ENCODE measurements at regions not wholly inside any gene's neighbourhood (a gene's known extent, or its start where the extent isn't known, plus 50 kb on each side); places are given as distances from the start of the nearest gene placed in this dataset.

DNA sequence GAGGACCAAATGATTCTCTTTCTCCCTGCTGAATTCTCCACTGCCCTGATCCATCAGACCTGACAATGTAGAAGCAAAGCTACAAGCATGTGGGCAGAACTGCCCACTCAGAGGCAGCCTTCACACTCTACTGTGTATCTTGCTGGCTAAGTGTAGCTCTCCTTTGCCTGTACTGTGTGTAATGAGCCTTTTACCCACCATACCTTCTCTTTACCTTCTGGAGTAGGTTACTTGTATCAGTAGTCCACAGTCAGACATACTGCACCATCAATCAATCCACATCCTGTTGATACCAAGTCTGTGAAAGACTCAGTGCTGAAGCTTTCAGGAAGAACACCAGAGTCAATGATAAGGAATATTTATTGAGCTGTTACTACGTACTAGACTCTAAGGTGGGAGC is 440.7 kb upstream of the ARHGEF26 start:
- DNase-seq: no peak

DNA sequence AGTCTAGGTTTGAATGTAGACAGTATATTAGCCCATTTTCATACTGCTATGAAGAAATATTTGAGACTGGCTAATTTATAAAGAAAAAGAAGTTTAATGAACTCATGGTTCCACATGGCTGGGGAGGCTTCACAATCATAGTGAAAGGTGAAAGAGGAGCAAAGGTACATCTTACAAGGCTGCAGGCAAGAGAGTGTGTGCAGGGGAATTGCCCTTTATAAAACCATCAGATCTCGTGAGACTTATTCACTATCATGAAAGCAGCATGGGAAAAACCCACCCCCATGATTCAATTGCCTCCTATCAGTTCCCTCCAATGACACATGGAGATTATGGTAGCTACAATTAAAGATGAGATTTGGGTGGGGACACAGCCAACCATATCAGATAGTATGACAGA is 440.1 kb upstream of the ARHGEF26 start:
- DNase-seq: no peak

DNA sequence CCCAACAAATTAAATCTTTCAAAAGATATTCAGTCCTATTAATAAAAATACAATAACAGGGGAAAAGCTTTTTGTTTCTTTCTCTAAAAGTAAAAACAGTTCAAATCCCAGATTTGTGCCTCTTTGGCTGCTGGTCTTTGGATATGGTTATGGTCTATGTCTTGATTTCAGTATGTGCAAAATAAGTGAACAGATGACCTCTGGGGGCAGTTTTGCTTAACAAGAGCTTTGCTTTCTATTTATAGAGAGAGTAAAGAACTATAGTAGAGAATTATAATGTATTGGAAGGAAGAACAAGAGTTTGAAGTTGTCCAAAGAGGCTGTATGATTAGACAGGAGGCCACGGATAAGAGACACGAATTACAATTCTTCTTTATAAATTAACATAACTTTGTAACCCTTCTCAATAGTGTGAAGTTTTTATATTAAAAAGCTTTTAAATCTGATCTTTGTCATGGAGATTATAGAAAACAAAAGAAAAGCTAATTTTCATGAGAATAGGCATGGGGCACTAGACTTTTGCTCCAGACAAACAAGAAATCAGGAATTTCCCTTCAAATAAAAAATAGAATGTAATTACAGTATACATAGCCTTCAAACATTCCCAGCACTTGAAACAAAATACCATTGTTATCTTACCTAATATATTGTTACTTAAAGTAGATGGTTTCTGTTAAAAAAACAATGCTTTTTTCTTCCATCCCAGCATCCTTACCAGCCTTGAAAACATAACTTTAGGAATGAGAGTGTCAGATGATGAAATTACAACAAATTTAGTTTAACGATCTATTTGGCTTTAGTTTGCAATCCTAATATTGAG is 432.7 kb upstream of the ARHGEF26 start:
- no peak for DNase-seq

DNA sequence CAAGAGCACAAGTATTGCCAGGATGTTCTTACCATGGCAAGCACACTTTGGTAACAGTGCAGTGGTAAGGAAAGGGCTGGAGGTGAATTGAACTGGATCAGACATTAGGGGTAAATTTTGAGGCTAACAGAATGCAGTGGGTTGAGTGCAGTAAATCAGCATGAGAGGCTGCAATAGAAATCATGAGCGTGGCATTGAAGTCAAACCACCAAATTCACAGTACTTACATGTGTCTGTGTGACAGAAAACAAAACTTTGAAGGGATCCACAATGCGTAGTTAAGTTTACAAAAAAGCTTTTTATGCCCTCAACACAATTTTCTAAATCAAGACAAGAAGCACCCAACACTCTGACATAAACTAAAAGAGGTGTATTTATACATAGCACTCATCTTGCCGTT is 428.0 kb upstream of the ARHGEF26 start:
- DNase-seq: no peak

- DNase-seq: no peak
These were observed 419.1 kb upstream of the ARHGEF26 start for GRCh38 chr3:153702106-153702505.

DNA sequence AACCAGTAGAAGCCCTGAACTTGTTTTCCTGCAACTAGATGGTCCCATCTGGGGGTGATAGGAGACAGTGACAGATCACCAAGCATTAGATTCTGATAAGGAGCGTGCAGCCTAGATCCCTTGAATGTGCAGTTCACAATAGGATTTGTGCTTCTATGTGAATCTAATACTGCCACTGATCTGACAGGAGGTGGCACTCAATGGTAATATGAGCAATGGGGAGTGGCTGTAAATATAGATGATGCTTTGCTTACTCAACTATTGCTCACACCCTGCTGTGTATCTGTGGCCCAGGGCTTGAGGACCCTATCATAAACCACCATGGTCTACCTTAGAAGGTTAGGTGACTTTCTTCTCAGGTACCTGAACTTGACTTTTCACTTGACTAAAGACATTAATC is 417.1 kb upstream of the ARHGEF26 start:
- DNase-seq: no peak

- DNase-seq: no peak
These were observed 414.5 kb upstream of the ARHGEF26 start for GRCh38 chr3:153706706-153707105.

GRCh38 chr3:153714016-153714415 is 407.2 kb upstream of the ARHGEF26 start:
- DNase-seq: no peak

- no peak for DNase-seq
These were observed 406.5 kb upstream of the ARHGEF26 start for GRCh38 chr3:153714588-153715290.

DNA sequence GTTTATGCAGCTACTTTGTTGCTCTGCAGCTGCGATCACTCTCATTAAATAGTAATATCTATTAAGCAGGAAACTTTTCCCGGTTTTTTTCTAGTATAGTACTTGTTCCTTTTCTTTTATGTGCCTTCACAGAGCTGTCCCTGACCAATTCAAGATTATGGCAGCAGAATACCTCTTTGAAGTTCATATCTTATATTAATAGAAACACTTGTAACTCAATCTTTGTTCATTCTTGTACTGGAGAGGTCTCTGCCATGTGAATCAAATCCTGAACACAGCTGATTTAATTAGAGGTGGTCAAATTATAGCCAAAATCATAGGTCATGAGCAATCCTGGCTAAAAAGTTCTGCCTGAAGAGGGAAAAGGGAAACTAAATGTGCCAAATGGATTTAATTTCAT is 399.0 kb upstream of the ARHGEF26 start:
- no peak for DNase-seq

- DNase-seq: no peak
These were observed 390.1 kb upstream of the ARHGEF26 start for GRCh38 chr3:153731071-153731470.

GRCh38 chr3:153734777-153735551 is 386.2 kb upstream of the ARHGEF26 start:
- DNase-seq: no peak

DNA sequence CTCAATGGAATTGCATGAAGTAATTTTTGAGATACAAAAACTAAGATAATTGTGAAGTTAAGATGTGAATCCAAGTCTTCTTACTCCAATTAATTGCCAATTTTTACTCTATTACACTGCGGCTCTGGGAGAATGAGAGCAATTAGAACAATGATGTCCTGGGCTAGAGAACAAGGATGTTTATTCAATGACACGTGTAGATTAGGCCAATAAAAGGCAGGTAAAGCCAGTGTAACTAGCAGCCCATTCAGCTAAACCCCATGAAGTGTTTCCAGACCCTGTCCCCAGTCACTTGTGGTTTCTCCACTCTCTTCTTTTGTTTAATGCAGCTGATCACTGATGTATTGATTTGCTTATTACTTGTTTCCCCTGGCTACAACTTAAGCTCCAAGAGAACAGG is 381.1 kb upstream of the ARHGEF26 start:
- no peak for DNase-seq

DNA sequence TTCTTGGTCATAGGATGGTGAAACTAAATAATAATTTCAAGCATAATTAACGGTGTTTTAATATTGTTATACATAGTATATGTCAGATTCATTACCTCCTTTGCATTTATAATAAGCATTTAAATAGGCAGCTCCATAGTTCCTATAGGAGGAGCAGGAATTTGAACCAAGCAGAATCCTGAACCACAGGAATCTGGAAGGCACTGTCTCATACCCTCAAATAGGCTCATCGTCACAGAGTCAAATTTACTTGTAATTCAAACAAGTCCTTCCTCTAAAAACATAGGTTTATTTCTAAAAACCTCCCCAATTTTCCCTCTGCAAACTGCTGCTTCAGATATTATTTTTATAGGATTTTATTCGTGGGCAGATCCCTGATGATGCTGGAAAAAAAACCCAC is 376.3 kb upstream of the ARHGEF26 start:
- DNase-seq: no peak

- DNase-seq: no peak
These were observed 375.0 kb upstream of the ARHGEF26 start for GRCh38 chr3:153746211-153746610.

DNA sequence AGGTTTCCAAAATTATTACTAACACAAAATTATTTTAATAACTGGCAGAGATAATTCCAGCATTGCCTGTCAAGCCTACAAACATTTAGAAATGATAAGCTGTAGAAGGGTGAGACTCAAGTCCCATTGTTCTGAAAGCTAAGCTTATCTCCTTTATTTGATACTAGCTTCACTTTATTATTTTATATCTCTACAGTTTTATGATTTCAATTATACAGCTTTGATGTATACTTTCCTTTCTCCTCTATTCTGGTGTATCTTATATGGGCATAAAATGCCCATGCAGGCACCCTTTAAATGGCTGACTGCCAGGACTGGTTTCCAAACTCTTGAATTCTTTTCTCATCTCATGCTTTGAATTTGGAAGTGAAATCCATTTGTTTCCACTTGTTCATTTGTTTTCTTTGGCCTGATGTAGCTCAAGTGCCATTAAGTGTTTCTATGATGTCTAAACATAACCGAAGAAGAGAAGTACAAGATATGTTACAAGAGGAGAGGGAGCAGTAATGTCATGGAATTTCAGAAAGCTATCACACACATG is 372.1 kb upstream of the ARHGEF26 start:
- no peak for DNase-seq

- DNase-seq: no peak
These were observed 368.7 kb upstream of the ARHGEF26 start for GRCh38 chr3:153752405-153753027.

DNA sequence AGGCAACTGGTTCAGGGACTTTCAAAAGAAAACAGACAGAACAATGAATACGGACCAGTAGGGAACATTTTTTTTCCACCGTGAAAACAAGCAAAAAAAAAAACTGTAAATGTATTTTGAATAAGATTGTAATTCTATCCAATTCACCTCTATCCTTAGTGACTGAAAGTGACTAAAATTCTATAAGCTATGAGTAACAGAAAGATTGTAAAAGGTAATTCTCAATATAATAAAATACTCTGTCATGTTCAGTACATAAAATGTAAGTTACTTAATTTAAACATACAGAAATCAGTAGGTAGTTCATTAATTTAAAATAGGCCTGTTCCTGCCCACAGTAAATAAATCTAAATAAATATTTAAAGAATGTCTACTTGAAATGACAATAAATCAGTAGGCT is 368.2 kb upstream of the ARHGEF26 start:
- DNase-seq: no peak

- DNase-seq: no peak
These were observed 364.4 kb upstream of the ARHGEF26 start for GRCh38 chr3:153756816-153757215.

GRCh38 chr3:153757839-153758238 is 363.4 kb upstream of the ARHGEF26 start:
- no peak for DNase-seq

DNA sequence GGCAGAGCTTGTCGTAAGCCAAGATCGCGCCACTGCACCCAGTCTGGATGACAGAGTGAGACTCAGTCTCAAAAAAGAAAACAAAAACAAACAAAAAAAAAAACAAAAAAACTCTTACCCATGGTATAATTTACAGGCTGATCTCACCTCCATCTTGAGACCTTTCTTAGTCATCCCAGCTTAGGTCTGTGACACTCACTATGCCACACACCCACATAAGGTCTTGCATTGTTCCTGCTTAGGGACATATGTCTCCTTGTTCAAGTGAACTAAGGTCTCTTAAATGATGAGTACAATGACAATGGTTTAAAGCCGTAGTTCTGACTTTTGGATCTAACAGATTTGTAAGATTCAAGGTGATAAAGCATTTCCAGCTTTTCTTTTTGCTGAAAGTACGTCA is 360.2 kb upstream of the ARHGEF26 start:
- DNase-seq: no peak

DNA sequence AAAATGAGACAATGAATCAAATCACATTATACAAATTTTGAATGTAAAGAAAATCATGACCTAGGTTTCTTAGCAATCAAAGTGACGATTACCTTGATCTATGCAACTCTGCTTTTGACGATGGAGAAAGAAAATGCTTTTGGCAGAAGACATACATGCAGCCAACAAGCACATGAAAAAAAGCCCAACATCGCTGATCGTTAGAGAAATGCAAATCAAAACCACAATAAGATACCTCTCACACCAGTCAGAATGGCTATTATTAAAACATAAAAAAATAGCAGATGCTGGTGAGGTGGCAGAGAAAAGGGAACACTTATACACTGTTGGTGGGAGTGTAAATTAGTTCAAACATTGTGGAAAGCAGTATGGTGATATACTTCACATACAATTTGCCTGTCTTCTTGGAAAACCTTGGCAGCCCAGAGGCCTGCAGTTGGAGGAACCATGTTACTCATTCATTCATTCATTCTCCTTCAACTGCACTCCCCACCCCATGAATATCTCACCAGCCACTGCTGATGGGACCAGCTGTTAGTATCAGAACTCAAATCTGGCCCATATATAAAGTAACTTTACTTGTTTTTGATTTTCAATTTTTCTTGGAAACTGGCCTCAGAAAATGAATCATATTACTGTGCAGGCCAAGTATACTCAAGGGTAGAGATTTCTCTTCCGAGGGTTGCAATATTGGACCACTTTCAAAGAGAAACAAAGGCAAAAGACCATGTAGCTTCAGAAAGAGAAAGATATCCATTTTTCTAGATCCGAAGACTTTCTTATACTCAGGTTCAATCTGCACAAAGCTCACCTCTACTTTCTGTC is 358.6 kb upstream of the ARHGEF26 start:
- no peak for DNase-seq
